Left ventricle myocardium inferior (tissue), 1 donor: ENCODE measurements at regions not wholly inside any gene's neighbourhood (a gene's known extent, or its start where the extent isn't known, plus 50 kb on each side); places are given as distances from the start of the nearest gene placed in this dataset.

ENCODE experiments used
- DNase-seq: peaks from one replicate; pipeline ENCODE4 v3.0.0-alpha.2; 2020
- H3K27ac ChIP-seq: fragments of 200-600 bp; replicated peaks from 2 replicates; pipeline ENCODE4 v1.8.0; 2021
- H3K27me3 ChIP-seq: fragments of 200-600 bp; 2 replicates; pipeline ENCODE4 v1.8.0; 2021; ENCODE audit warnings: low read depth
- H3K36me3 ChIP-seq: fragments of 200-600 bp; 2 replicates; pipeline ENCODE4 v1.8.0; 2021
- H3K4me1 ChIP-seq: fragments of 200-600 bp; 2 replicates; pipeline ENCODE4 v1.8.0; 2021
- H3K4me3 ChIP-seq: fragments of 200-600 bp; 2 replicates; pipeline ENCODE4 v1.8.0; 2021; ENCODE audit warnings: mild to moderate bottlenecking, moderate library complexity
- H3K9me3 ChIP-seq: fragments of 200-600 bp; replicated peaks from 2 replicates; pipeline ENCODE4 v1.8.0; 2021
- intact Hi-C: fragments of 100-400 bp; cut with micrococcal nuclease; formaldehyde crosslinking; loops from one replicate; pipeline ENCODE4 v1.11.0; 2022
- TF ChIP-seq, protein P1 (sequence below): fragments of 200-600 bp; IDR thresholded peaks from 2 replicates; pipeline ENCODE4 v1.8.0; 2021; ENCODE audit warnings: antibody characterized with exemption, mild to moderate bottlenecking, borderline replicate concordance
- donor health status: DM: no; HTN: yes; CAD: no; lungs with severe emphysema.

DNA sequence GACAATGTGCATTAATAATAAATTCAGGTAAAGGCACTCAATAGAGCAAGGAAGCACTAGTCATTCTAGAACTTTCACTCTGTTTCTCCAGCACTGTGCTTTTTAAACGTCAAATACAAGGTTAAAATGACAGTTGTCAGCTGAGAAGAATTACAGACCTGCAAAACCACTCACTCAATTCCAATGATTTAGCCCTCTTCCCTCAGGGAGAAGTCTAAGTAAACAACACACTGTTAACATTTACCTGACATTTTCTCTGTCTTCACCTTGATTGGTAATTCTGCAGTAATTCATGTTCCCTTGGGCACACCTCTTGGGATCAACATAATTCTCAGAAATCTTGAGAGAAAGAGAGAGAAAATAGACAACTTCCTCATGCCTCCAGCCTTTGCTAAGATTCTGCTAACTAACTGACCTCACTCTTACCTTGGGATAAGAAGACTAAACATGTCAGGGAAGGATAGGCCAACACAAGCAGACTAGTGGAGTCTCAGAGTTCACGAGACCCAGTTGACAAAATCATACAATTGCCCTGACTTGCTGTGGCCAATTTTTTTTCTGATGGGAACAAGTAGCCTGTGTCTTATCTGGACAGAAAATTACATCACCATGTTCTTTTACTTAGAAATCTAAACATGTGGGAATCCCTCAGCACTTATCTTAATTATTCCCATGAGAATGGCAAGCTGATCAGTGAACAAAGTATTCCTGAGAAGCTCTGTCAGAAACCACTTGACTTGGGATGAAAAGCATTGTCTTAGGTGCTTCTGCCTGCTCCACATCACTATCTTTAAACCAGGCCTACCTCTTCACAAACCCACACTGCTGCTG lies 516.8 kb upstream of the FAT3 start:
- H3K9me3 ChIP-seq: no peaks in the 10 kb centered on the region
- intact Hi-C loops: no loop called here
- no peaks in the 10 kb centered on the region for H3K27me3 ChIP-seq
- TF ChIP-seq, protein P1, sequence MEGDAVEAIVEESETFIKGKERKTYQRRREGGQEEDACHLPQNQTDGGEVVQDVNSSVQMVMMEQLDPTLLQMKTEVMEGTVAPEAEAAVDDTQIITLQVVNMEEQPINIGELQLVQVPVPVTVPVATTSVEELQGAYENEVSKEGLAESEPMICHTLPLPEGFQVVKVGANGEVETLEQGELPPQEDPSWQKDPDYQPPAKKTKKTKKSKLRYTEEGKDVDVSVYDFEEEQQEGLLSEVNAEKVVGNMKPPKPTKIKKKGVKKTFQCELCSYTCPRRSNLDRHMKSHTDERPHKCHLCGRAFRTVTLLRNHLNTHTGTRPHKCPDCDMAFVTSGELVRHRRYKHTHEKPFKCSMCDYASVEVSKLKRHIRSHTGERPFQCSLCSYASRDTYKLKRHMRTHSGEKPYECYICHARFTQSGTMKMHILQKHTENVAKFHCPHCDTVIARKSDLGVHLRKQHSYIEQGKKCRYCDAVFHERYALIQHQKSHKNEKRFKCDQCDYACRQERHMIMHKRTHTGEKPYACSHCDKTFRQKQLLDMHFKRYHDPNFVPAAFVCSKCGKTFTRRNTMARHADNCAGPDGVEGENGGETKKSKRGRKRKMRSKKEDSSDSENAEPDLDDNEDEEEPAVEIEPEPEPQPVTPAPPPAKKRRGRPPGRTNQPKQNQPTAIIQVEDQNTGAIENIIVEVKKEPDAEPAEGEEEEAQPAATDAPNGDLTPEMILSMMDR: no peak
- no peak for DNase-seq
- no peak overlapping the region for H3K27ac ChIP-seq
- H3K4me1 ChIP-seq: no peaks in the 10 kb centered on the region
- H3K36me3 ChIP-seq: no peaks in the 10 kb centered on the region
- H3K4me3 ChIP-seq: no peak overlapping the region

DNA sequence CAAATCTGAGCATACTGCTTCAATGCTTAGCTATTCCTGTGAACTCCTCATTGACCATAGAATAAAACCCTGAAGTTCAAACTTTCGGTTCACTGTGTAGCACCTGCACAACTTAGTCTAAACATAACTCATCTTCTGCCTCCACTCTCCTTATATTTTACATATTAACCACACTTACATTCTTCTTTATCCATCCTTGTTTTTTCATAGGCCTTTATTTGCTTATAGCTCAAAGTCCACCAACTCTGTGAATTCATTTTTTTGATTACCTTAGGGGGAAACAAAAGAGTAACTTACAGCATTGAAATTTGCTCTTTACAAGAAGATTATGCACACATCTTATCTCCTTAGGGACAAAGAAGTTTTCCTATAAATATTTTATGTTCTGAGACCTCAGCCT lies 521.6 kb upstream of the FAT3 start:
- intact Hi-C loops: no loop called here
- no peaks in the 10 kb centered on the region for H3K27me3 ChIP-seq
- no peak overlapping the region for H3K27ac ChIP-seq
- no peaks in the 10 kb centered on the region for H3K4me1 ChIP-seq
- no peaks in the 10 kb centered on the region for H3K9me3 ChIP-seq
- DNase-seq: no peak
- no peak overlapping the region for H3K4me3 ChIP-seq
- no peaks in the 10 kb centered on the region for H3K36me3 ChIP-seq
- TF ChIP-seq, protein P1: no peak

DNA sequence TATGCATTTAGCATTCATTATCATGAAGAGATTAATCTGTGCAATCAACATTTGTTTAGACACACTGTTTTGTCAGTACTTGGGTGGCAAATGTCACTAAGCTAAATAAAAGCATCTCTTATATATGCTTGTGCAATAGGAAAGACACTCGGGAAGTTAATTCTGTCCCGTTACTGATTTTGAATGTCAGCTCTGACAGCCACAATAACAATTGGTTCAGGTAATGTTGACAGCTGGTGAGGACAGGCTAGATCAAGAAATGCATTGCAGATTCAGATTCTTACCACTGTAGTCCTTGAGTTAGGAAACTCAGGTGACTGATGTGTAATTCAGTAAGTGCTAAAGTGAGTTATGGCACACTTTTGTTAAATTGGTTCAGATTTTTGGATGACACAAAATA lies 523.8 kb upstream of the FAT3 start:
- no peaks in the 10 kb centered on the region for H3K27me3 ChIP-seq
- no peaks in the 10 kb centered on the region for H3K4me1 ChIP-seq
- no peak overlapping the region for H3K4me3 ChIP-seq
- H3K36me3 ChIP-seq: no peaks in the 10 kb centered on the region
- H3K27ac ChIP-seq: no peak overlapping the region
- DNase-seq: no peak
- intact Hi-C loops: no loop called here
- H3K9me3 ChIP-seq: no peaks in the 10 kb centered on the region
- TF ChIP-seq, protein P1: no peak

DNA sequence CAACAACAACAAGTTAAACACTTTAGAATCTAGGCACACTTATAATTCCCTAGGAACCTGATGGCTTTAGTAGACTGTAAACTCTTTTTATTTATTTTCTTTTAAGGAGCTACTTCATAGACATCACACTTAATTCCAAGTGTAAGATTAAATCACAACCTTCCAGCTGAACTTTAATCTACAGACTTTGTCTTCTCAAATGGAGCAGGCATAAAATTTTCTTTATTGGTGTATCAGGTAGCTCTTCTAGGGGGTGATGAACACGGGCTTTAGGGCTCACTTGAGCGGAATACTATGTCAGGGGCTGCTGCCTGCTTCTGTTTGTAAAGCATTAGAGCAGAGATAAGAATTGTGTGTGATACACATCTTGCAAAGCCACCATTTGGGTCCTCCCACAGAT lies 525.8 kb upstream of the FAT3 start:
- DNase-seq: no peak
- H3K27me3 ChIP-seq: no peaks in the 10 kb centered on the region
- no peak overlapping the region for H3K4me3 ChIP-seq
- intact Hi-C loops: no loop called here
- TF ChIP-seq, protein P1: no peak
- H3K4me1 ChIP-seq: no peaks in the 10 kb centered on the region
- H3K9me3 ChIP-seq: no peaks in the 10 kb centered on the region
- H3K36me3 ChIP-seq: no peaks in the 10 kb centered on the region
- H3K27ac ChIP-seq: no peak overlapping the region

DNA sequence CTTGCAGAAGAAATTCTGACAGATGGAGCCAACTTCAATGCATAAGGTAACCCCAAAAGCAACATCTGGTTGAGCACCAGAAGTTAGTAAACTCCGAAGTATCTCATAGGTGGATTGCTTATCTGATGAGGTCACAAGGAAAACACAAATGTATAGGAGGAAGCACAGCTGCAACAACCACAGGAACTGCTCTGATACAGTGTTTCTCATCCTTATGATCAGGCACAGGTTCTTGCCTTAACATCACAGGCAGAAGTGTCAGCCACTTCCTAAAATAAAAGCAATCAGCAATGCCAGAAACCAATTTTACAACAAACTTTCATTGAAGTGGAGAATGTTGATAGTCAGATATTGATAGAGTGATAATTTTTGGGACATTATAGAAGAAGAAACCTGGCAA lies 530.3 kb upstream of the FAT3 start:
- TF ChIP-seq, protein P1: no peak
- intact Hi-C loops: no loop called here

More for the DNA sequence above, 530.3 kb upstream of the FAT3 start:
- Histone ChIP-seq H3K4me1 (no peaks in the 10 kb centered on the region), H3K27ac (no peak overlapping the region), H3K27me3 (no peaks in the 10 kb centered on the region), H3K4me3 (no peak overlapping the region), H3K9me3 (no peaks in the 10 kb centered on the region), H3K36me3 (no peaks in the 10 kb centered on the region)
- DNase-seq: no peak
